Fibroblast of pulmonary artery (primary cell): ENCODE measurements at regions not wholly inside any gene's neighbourhood (a gene's known extent, or its start where the extent isn't known, plus 50 kb on each side); places are given as distances from the start of the nearest gene placed in this dataset.

Source experiments
- DNase-seq: peaks from one replicate; pipeline ENCODE4 v3.0.0-alpha.2; 2010; ENCODE audit warnings: low read depth
- H3K4me3 ChIP-seq: replicated peaks from 2 replicates; pipeline ENCODE4 v1.5.1; 2011; ENCODE audit warnings: low read depth, mild to moderate bottlenecking, control low read depth, low read length, moderate library complexity
- TF ChIP-seq, protein P1 (sequence below): IDR thresholded peaks from 2 replicates; pipeline ENCODE4 v1.5.1; 2011; ENCODE audit warnings: mild to moderate bottlenecking, control low read depth, low read length, inconsistent platforms; ENCODE audit errors: missing control alignments

- no peak overlapping the region for H3K4me3 ChIP-seq
- TF ChIP-seq, protein P1, sequence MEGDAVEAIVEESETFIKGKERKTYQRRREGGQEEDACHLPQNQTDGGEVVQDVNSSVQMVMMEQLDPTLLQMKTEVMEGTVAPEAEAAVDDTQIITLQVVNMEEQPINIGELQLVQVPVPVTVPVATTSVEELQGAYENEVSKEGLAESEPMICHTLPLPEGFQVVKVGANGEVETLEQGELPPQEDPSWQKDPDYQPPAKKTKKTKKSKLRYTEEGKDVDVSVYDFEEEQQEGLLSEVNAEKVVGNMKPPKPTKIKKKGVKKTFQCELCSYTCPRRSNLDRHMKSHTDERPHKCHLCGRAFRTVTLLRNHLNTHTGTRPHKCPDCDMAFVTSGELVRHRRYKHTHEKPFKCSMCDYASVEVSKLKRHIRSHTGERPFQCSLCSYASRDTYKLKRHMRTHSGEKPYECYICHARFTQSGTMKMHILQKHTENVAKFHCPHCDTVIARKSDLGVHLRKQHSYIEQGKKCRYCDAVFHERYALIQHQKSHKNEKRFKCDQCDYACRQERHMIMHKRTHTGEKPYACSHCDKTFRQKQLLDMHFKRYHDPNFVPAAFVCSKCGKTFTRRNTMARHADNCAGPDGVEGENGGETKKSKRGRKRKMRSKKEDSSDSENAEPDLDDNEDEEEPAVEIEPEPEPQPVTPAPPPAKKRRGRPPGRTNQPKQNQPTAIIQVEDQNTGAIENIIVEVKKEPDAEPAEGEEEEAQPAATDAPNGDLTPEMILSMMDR, result no peak
- no peak for DNase-seq
These were observed 110.9 kb upstream of the LSM8 start for GRCh38 chr7:118072893-118073674.

DNA sequence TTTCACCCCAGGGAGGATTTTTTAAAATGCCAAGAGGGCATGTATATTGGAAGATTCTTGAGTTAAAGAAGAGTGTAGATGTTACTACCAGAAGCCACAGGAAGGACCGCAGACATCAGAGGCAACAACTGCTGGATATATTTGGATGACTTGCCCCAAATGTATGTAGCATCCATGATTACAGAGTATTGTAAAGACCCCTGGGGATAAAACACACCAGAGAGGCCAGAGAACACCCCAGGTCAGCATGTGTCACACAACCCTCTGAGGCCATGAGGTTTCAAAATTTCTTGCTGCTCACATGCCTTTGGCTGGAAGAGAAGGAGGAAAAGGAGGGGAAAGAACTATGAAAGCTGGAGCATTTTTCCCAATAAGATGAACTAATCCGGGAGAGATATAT is 108.0 kb upstream of the LSM8 start:
- no peak for DNase-seq
- no peak overlapping the region for H3K4me3 ChIP-seq
- TF ChIP-seq, protein P1, result no peak

DNA sequence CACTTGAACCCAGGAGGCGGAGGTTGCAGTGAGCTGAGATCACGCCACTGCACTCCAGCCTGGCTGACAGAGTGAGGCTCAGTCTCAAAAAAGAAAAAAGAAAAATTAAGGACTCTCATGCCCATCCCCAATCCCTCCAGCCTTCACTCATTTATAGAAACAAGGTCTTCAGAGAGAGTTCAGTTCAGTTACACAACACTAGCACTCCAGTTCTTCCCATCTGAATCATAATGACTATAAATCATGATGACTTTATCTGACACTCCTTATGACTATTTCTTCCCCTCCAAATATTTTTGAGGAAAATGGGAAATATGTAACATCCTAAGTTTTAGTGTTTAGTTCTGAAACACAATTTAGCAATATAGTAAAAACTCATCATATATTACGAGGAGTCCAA is 107.4 kb upstream of the LSM8 start:
- no peak overlapping the region for H3K4me3 ChIP-seq
- TF ChIP-seq, protein P1, result no peak
- no peak for DNase-seq

DNA sequence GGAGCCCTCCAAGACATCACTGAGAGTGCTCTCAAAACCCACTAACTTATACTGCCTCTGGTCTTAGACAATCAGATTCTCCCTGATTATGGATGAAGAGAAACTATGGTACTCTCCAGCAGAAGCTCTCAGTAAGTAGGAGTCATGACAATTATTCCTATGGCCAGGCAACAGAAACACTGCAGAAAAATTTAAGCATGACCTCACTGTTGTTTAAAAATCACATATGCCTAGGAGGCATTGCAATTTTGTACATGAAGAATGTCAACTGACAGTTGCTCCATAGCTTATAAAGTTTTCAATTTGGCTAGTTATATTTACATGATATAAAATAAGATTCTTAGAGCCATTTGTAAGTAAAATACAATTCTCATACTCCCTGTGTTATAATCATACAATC is 105.9 kb upstream of the LSM8 start:
- DNase-seq, result no peak
- no peak overlapping the region for H3K4me3 ChIP-seq
- TF ChIP-seq, protein P1, result no peak

- TF ChIP-seq, protein P1, result no peak
- H3K4me3 ChIP-seq, result no peak overlapping the region
- no peak for DNase-seq
These were observed 104.6 kb upstream of the LSM8 start for GRCh38 chr7:118079369-118079768.

DNA sequence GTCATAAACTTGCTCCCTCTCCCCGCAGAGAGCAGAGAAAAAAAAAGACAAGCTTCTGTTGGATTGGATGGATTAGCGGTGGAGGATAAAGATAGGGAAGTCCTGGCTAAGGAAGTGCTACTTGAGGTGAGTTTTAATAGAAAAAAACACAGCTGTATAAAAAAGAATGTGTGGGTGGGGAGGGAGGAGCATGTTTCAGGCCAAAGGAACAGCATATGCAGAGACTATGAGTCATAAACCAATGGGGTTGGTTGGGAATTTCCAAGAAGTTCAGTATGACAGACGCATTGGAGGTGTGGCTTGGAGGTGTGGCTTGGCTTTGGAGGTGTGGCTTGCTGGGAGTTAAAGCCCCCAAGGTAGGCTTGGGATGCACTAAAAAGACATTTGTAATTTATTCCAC is 103.0 kb upstream of the LSM8 start:
- peak; percentile 36 for DNase-seq

More for the DNA sequence above, 103.0 kb upstream of the LSM8 start:
- no peak overlapping the region for H3K4me3 ChIP-seq
- TF ChIP-seq, protein P1, result no peak
